GM18951 (cell line): ENCODE measurements at regions not wholly inside any gene's neighbourhood (a gene's known extent, or its start where the extent isn't known, plus 50 kb on each side); places are given as distances from the start of the nearest gene placed in this dataset.

Source experiments
- POLR2A ChIP-seq: IDR thresholded peaks from 4 replicates; pipeline ENCODE4 v1.6.1; 2011; ENCODE audit warnings: mild to moderate bottlenecking; ENCODE audit not compliant: insufficient read length, insufficient read depth; ENCODE audit errors: extremely low read depth
- in situ Hi-C: fragments of 300-500 bp; cut with MboI; formaldehyde crosslinking; loops from one replicate; pipeline ENCODE4 v1.12.0; 2022; ENCODE audit warnings: low sequenced_read_pairs, mixed read lengths, inconsistent platforms; ENCODE audit not compliant: unreplicated experiment

GRCh38 chr11:122193457-122193856 is 77.4 kb upstream of the BLID start:
- in situ Hi-C loops = no loop called here

GRCh38 chr11:122192634-122193255 is 76.7 kb upstream of the BLID start:
- in situ Hi-C loops = no loop called here
- TF ChIP-seq POLR2A = no peak

More at GRCh38 chr11:122193457-122193856, 77.4 kb upstream of the BLID start:
- TF ChIP-seq POLR2A = no peak

GRCh38 chr11:122190768-122191167 is 74.8 kb upstream of the BLID start:
- in situ Hi-C loops = no loop called here
- no peak for TF ChIP-seq POLR2A

- no peak for TF ChIP-seq POLR2A
- in situ Hi-C loops = no loop called here
These were observed 73.2 kb upstream of the BLID start for GRCh38 chr11:122189229-122189628.

- no peak for TF ChIP-seq POLR2A
- in situ Hi-C loops = no loop called here
These were observed 71.6 kb upstream of the BLID start for GRCh38 chr11:122187373-122188165.

GRCh38 chr11:122186439-122187080 is 70.5 kb upstream of the BLID start:
- no peak for TF ChIP-seq POLR2A
- in situ Hi-C loops = no loop called here

GRCh38 chr11:122183933-122184332 is 67.9 kb upstream of the BLID start:
- TF ChIP-seq POLR2A = no peak
- in situ Hi-C loops = no loop called here

GRCh38 chr11:122181893-122182292 is 65.9 kb upstream of the BLID start:
- TF ChIP-seq POLR2A = no peak
- in situ Hi-C loops = no loop called here

- in situ Hi-C loops = no loop called here
- TF ChIP-seq POLR2A = no peak
These were observed 65.4 kb upstream of the BLID start for GRCh38 chr11:122181372-122181771.

GRCh38 chr11:122179961-122180834 is 64.2 kb upstream of the BLID start:
- TF ChIP-seq POLR2A = no peak
- in situ Hi-C loops = no loop called here

GRCh38 chr11:122178795-122179194 is 62.8 kb upstream of the BLID start:
- in situ Hi-C loops = no loop called here

GRCh38 chr11:122177238-122177637 is 61.2 kb upstream of the BLID start:
- no peak for TF ChIP-seq POLR2A
- in situ Hi-C loops = no loop called here

More at GRCh38 chr11:122178795-122179194, 62.8 kb upstream of the BLID start:
- TF ChIP-seq POLR2A = no peak

GRCh38 chr11:122176651-122177050 is 60.6 kb upstream of the BLID start:
- in situ Hi-C loops = no loop called here
- no peak for TF ChIP-seq POLR2A
